Superior temporal gyrus (tissue), 1 donor: ENCODE measurements at regions not wholly inside any gene's neighbourhood (a gene's known extent, or its start where the extent isn't known, plus 50 kb on each side); places are given as distances from the start of the nearest gene placed in this dataset.
"Not testable (repeated sequence)": the region's sequence is repeated elsewhere in the genome, so short reads cannot be mapped to it uniquely, and the experiment has no call there.

Experiments used
- DNase-seq: peaks from one replicate; pipeline ENCODE4 v3.0.0-alpha.2; 2016; ENCODE audit errors: extremely low spot score

DNA sequence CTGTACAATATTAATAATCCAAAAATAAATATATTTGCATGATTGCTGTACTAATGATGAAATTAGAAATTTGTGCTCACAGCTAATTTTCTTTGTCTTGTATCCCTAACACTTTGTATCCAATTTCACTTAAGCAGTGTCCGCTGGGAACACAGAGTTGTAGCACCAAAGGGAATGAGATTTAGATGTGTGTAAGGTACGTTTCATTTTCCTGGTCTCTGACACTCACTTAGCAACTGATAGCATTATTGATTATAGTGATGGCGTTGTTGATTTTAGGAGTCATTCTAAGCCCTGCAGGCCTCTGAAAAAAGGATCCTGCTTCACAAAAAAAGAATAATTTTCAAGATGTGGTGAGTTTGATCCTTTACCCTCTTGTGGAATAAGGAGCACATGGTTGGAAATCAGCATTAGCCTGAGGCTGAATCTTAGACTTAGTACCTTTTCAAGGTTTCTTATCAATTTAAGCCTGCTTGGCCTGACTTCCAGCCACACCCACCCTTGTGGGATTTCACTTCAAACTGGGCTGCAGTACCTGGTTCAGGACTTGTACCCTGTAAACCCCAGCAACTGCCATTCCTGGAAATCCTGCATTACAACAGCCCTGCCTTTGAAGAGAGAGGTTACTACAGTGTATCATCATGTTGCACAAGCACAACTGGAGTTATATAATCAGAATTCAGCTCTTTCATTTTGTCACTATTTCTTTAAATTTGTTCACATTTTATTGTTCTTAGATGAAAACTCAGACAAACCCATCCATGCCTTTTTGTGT is 116.2 kb downstream of the RND3 start:
- no peak for DNase-seq

DNA sequence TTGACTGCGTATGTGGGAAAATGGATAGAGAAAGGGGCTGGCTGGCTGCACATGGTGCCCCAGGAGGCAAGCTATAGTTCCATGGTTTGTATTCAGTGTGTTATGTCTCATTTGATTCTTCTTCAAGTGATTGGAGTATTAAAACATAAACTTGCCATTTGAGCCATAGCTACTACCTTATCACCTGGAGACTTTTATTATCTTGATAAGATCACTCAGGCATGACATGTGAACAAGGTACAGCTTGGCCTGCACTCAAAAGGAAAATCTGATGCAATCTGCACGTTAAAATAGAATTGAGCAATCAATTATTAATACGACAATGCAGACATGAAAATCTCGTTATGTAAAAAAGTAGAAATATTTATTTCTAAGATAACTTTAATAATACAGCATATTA is 116.9 kb downstream of the RND3 start:
- no peak for DNase-seq

DNA sequence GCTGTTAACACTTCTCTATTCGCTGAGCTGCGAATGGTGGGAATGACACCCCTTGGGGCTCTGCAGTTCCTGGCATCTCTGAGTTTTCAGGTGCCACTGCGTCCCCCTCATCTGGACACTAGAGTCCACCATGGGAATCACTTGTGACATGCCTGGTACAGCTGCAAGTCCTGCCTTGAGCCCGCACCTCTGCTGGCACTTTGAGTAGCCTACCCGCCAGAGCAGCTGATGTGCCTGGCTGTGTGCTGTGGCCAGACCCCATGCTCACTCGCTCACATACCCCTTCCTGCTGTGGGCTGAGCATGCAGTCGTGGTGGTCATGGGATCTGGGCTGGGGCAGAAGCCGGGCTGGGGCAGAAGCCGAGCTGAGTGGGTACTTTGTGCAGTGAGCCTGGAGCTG is 117.6 kb downstream of the RND3 start:
- DNase-seq, result no peak

- no peak for DNase-seq
Measured at GRCh38 chr2:150358468-150358807, 129.0 kb downstream of the RND3 start.

DNA sequence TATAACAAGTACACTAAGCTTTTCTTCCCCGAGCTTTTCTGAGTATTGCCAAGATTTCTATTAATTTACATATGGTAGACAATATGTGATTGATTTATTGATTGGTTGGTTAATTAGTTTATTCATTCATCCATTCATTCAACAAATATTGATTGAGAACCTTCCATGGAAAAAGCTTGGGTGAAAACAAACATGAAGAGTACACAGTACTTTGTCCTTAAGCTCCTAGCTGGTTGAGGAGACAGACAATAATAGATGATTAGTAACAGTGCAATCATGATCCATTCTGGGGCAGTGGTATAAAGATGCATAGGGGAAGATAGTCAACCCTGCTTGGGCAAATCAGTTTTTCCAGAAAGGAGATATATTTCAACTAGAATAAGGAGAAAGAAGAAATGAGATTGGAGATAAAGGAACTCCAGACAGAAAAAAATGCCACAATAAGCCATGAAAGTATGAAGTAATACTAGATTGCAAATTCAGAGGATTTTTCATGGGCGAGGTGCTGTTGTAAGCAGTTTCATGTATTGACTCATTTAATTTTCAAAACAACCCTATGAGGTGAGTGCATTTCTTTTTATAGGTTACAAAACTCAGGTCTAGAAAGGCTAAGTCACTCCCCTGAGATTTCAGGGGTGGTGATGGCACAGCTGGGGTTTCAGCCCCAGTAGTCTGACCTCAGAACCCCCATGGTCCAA is 129.5 kb downstream of the RND3 start:
- DNase-seq, result no peak

- DNase-seq, result no peak
Measured at GRCh38 chr2:150355440-150355839, 132.0 kb downstream of the RND3 start.

GRCh38 chr2:150353376-150353775 is 134.1 kb downstream of the RND3 start:
- no peak for DNase-seq

- DNase-seq, result no peak
Measured at GRCh38 chr2:150351922-150352321, 135.5 kb downstream of the RND3 start.

DNA sequence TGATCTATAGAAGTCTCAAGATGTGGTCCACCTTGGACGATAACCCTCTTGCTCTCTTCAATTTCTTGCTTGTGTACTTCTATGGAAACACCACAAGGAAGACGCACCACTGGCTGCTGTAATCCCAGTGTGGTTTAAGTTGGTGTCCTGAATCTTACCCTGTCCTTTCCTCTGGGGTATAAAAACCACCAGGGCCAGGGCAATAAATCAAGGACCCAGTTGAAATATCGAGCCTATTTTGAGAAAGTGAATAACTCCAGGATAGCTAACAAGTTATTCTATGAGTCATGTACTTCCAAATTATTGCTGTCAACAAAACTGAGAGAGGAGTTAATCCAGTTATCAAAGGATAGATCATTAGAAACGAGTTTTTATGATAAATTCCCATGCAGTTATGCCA is 137.0 kb downstream of the RND3 start:
- no peak for DNase-seq

- DNase-seq, result no peak
Measured at GRCh38 chr2:150346806-150347205, 140.7 kb downstream of the RND3 start.

DNA sequence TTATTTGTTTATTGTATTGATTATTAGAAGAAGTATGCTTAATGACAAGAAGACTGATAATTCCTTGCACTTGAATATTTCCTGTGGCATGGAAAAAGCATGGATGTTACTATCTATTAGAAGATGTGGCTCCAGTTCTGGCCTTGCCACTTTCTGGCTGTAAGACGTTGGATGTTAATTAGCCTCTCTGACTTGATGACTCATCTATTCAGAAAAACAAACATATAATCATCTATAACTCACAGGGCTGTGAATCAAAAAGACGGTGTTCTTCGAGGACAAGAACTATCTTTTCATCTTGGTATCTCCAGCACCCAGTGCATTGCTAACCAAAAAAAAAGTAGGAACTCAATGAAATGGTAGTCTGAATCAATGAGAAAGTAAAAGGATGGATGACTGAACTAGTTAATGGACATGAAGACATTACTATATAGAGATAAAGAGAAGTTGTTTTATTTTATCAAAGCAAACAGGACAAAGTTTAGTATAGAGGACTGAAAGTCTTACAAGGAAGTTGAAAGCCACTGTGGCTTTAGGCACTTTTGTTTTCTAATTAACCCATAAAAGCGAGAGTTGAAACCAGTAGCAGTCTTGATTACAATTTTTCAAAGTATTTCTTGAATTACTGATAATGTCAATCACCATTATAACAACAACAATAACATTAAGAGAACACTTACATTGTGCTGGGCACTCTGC is 145.3 kb downstream of the RND3 start:
- DNase-seq, result no peak

GRCh38 chr2:150339951-150340350 is 147.5 kb downstream of the RND3 start:
- DNase-seq, result peak; percentile 29

DNA sequence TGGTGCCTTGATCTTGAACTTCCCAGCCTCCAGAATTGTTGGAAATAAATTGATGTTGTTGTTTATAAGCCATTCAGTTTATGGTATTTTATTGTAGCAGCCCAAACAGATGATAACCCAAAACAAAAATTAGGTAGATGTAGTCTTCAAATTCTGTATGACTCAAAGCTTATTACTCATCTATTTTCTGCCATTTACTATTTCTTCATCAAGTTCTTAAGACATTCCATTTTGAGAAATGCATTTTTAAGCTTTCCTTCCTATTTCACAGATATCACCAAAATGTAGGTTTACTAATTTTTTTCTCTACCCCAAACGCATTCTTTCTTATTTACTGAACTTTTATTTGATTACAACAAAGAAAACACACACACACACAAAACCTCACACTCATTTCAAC is 148.2 kb downstream of the RND3 start:
- DNase-seq, result no peak

DNA sequence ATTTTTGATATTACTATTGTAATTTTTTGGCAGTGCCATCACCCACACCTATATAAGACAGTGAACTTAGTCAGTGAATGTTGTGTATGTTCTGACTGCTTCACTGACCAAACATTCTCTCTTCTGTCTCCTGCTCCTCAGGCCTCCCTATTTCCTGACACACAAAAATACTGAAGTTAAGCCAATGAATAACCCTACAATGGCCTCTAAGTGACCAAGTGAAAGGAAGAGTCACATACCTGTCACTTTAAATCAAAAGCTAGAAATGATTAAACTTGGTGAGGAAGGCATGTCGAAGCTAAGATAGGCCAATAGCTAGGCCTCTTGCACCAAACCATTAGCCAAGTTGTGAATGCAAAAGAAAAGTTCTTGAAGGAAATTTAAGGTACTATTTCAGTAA is 151.9 kb downstream of the RND3 start:
- no peak for DNase-seq

DNA sequence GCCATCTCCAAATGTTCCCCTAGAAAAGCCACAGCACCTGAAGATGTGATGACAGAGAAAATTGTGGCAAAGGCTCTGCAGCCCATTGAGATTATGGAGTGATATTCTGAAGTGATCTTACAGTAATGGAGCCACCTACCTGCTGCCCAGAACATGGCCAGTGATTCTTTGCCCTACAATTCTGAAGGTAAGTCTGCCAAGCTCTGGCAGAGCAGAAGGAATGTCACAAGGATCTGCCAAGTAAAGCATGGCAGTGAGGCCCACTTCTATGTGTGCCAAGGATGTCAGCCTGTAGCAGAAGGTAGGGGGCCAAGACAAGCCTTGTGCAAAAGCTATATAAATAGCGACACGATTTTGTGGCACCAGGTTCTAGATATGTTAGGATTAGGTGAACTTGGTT is 155.1 kb downstream of the RND3 start:
- no peak for DNase-seq

DNA sequence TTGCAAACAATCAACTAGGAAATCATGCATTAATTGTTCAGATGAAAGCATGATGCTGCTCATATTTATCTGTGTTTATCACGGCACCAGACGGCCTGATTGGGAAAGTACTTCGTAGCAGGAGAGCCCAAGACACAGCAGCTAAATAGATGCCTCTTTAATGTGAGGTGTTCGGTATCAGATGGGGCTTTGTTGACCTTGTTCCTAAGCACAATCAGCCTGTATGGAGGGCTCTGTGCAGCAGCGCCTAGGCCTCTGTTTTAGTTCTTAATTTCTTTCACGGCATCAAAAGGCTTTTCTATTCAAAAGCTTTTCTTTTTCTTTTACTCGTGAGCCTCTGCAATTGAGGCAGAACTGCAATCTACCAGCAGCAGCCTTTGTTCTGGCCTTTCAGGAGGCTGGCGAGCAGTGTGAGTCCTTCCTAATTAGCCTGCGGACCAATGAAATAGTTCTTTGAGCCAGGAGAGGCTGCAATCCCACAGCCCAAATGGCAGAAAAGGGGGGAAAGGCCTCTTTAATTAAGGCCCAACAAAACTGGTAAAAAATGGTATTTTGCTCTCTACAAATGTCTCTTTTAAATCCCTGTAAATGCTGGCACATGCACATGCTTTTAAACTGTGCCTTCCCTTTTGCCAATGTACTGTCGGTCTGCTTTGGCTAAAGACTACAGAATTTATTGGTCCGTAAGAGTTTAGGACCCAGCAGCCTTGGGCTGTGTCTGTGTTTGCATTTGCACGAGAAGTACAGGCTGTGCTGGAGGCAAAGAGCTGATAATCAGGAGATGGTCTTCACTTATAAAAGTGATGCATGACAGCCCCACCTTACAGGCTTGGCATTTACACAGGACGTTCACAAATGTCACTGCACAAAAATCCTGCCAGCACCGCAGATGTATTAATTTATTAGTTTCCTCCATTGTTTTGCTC is 159.6 kb downstream of the RND3 start:
- peak; percentile 35 for DNase-seq

- no peak for DNase-seq
Measured at GRCh38 chr2:150325656-150326314, 161.7 kb downstream of the RND3 start.

GRCh38 chr2:150323071-150323470 is 164.4 kb downstream of the RND3 start:
- not testable (repeated sequence) for DNase-seq

GRCh38 chr2:150320608-150321007 is 166.9 kb downstream of the RND3 start:
- DNase-seq, result no peak

DNA sequence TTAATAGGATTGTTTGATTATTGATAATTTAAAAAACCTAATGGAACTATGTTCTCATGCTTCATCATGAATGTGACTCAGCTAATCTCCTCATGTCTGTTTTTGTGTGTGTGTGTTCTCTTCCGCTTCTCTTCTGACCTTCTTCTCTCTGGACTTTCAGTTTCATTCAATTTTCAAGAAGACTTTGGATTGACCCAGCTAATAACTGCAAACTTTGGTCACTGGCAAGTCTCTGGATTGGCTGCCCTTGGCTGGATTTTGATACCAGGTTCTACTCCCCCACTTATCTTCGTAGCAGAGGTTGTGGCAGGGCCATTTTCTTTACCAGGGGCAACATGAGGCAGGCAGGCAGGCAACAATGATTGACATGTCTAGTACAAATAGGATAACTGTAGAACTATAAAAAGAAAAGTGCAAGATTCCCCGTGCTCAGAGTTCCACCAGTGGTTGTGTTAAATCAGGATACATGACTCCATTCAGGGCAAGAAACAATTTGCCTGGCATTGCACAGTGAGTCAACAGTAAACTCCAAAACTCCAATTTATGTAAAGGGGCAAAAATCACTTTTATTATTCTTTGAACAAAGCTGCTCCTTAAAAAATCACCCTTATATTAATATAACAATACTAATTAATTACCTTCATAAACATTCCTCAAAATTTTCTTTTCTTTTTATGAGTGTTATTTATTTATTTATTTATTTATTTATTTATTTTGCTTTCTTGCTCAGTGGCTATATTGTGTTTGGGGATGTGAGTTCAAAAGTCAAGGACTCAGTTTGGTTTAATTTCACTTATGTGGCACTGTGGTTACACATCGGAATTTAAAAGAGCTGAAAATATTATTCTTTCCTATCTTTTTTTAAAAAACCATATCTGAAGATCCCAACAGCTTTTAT is 167.6 kb downstream of the RND3 start:
- no peak for DNase-seq
